Fibroblast of skin of abdomen (primary cell): ENCODE measurements at regions not wholly inside any gene's neighbourhood (a gene's known extent, or its start where the extent isn't known, plus 50 kb on each side); places are given as distances from the start of the nearest gene placed in this dataset.

Source experiments
- DNase-seq: peaks from one replicate; pipeline ENCODE4 v3.0.0-alpha.2; 2013

GRCh38 chr2:111626037-111626864 lies 257.7 kb downstream of the ANAPC1 start:
- no peak for DNase-seq

- no peak for DNase-seq
Observed at GRCh38 chr2:111626865-111627163, 257.2 kb downstream of the ANAPC1 start.

- DNase-seq, result no peak
Observed at GRCh38 chr2:111627256-111627655, 256.7 kb downstream of the ANAPC1 start.

GRCh38 chr2:111628221-111628620 lies 255.8 kb downstream of the ANAPC1 start:
- no peak for DNase-seq

- no peak for DNase-seq
Observed at GRCh38 chr2:111629983-111630382, 254.0 kb downstream of the ANAPC1 start.

GRCh38 chr2:111632661-111633060 lies 251.3 kb downstream of the ANAPC1 start:
- DNase-seq, result no peak

GRCh38 chr2:111633189-111633588 lies 250.8 kb downstream of the ANAPC1 start:
- DNase-seq, result no peak

- DNase-seq, result no peak
Observed at GRCh38 chr2:111633643-111634042, 250.3 kb downstream of the ANAPC1 start.

- no peak for DNase-seq
Observed at GRCh38 chr2:111634050-111634794, 249.8 kb downstream of the ANAPC1 start.

- peak; percentile 32 for DNase-seq
Observed at GRCh38 chr2:111634995-111635538, 248.9 kb downstream of the ANAPC1 start.

- no peak for DNase-seq
Observed at GRCh38 chr2:111636905-111637304, 247.1 kb downstream of the ANAPC1 start.

GRCh38 chr2:111638274-111638877 lies 245.6 kb downstream of the ANAPC1 start:
- no peak for DNase-seq

GRCh38 chr2:111640480-111640879 lies 243.5 kb downstream of the ANAPC1 start:
- DNase-seq, result no peak

GRCh38 chr2:111642586-111643327 lies 241.2 kb downstream of the ANAPC1 start:
- DNase-seq, result no peak

GRCh38 chr2:111643759-111644158 lies 240.2 kb downstream of the ANAPC1 start:
- DNase-seq, result no peak

GRCh38 chr2:111647359-111647758 lies 236.6 kb downstream of the ANAPC1 start:
- DNase-seq, result no peak

- no peak for DNase-seq
Observed at GRCh38 chr2:111652038-111652437, 232.0 kb downstream of the ANAPC1 start.

GRCh38 chr2:111652681-111653080 lies 231.3 kb downstream of the ANAPC1 start:
- DNase-seq, result no peak

- DNase-seq, result no peak
Observed at GRCh38 chr2:111653103-111653624, 230.8 kb downstream of the ANAPC1 start.

GRCh38 chr2:111653913-111654312 lies 230.1 kb downstream of the ANAPC1 start:
- no peak for DNase-seq

- no peak for DNase-seq
Observed at GRCh38 chr2:111654829-111655228, 229.2 kb downstream of the ANAPC1 start.

GRCh38 chr2:111656436-111656835 lies 227.6 kb downstream of the ANAPC1 start:
- no peak for DNase-seq
